Superior temporal gyrus (tissue), 1 donor: ENCODE measurements at regions not wholly inside any gene's neighbourhood (a gene's known extent, or its start where the extent isn't known, plus 50 kb on each side); places are given as distances from the start of the nearest gene placed in this dataset.

ENCODE experiments used
- DNase-seq: peaks from one replicate; pipeline ENCODE4 v3.0.0-alpha.2; 2016; ENCODE audit errors: extremely low spot score

DNA sequence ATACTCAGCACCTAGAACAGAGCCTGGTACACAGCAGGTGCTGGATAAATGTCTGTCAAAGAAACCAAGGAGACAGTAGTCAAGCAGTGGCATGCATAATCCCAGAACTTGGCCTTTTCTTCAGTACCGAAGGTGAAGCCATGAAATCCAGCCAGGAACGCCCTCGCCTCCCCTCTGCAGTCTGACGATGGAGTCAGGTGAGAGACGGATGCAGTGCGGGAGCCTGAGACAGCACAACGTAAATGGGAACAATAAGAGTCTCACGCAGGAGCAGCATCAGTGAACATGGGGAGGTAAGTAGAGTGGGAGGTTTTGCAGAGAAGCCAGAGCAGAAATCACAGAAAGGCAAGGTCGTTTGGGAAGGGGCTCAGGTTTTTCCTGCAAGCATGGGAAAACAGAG, 389.3 kb upstream of the MYT1L start:
- DNase-seq, result no peak

DNA sequence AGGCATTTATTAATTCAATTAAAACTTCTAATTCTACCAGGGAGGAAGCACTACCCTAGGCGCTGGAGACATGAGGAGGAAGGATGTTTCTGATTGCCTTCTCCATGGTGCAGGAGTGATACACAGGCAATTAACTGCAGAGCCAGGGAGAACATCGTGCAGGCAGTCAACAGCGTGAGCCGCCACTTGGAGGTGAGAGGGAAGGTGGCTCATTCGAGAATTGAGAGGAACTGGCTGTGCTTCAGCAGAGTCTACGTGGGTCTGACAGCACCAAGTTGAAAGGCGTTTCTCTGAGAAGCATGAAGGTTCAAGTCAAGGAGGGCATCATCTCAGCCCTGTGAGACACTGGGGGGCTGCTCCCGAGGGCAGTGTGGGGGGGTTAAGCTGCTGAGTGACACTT, 388.7 kb upstream of the MYT1L start:
- DNase-seq, result no peak

DNA sequence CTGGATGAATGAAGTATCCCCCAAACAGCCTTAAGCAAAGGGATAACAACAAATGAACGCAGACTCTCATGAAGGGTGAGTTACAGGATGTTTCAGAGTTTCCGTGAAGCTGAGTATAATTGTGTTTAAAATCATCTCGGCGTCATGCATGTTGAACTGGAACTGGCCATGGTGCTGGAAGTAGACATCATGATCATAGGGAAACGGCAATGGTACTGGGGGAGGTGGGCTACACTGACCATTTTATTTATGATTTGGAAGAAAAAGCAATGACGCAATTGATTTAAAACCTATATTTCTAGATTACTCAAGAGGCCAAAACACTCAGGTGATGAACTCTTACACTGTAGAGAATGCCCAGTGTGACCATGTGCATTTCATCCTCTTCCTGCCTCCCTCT, 387.9 kb upstream of the MYT1L start:
- DNase-seq, result no peak

DNA sequence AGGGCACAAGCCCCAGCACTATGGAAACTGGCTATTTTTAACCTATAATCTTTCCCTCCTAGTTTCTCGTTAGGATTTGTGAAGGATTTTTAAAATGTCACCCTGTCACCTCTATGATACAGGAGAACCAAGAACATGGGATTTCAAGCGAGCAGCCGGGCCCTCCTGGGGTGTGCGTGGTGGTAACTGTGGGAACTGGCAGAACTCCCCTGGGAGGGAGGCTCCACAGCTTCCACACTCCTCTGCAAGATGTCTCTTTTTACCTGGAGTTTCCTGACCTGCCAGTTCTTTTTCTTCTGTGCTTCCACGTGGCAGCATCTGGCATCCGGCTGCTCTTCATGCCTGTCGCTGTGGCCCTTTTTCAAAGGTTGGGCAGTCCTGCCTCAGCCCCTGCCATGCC, 386.3 kb upstream of the MYT1L start:
- no peak for DNase-seq

DNA sequence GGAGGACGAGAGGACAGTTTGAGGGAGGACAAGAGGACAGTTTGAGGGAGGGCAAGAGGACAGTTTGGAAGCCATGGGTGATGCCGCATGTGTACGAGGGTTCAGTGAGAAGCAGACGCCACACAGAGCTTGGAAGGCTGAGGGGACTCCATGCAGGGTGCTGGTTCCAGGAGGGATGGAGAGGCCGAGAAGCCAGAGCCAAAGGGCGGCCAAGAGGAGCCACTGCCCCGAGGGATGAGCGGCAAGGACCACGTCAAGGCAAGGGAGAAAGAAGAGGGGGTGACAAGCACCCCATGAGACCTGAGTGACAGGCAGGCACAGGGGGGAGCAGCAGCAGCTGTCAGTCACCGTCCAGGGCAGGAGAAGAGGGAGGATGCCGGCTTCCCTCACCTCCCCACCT, 385.7 kb upstream of the MYT1L start:
- no peak for DNase-seq

DNA sequence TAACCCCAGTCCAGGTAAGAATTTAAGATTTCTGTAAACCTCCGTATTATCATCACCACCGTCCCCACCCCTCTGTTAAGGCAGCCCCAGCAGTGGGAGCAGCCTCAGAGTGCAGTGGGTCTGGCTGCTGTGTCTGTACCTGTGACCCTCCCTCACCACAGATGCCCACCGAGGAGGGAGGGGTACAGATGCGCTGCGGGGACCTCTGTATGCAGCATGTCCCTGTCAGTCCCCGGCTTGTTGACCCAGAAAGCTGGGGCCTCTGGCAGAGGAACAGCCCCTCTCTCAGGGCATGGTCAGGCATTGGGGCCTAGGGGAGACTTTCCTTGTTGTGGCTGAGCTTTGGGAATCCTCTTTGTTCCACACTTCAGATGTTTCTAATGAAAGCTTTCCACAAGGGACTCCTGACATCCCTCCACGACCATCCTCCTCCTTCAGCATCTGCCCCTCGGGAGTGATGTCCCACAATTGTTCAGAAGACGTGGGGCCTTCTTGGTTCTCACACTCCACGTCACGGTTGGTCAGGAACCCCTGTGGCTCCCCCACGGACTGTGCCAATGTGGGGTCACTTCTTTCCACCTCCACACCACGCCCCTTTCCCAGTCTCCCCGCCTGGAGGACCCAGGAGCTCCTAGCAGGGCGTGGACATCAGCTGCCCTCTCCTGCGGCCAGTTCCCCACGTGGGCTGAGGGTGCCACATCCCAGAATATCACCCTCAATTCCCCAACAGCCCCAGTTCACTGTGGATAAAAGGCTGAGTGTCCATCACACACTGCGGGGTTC, 384.2 kb upstream of the MYT1L start:
- no peak for DNase-seq

DNA sequence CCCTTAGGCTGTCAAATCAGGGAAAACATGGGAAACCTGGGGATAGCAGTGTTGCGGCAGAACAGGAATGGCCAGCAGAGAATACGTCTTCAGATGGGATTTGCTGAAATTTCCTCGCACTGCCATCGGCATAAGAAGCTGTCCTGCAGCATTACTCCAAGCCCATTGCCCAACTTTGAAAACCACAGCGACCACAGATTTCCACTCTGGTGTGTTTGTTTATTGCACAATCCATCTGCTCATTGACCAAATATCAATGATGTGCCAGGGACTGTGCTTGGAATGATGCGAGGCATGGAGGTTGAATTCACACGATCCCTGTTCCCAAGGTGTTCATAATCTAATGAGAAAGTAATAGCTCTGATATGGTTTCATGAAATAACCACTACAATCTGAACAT, 383.3 kb upstream of the MYT1L start:
- no peak for DNase-seq

DNA sequence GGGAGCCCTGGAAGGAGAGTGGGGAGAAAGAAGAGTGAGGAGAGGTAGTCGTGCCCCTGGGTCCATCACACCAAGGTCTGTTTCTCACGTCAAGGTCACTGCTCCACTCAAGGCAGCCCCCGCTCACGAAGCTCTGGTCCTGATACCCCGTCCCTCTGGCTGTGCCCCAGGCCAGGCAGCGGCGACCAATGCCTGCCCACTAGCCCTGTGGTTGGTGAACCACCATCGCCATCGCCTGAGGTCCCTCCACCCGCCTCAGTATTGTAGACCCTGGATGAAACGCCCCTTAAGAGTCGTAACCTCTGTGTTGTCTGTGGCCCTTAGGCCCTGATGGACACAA, 378.3 kb upstream of the MYT1L start:
- DNase-seq, result no peak

DNA sequence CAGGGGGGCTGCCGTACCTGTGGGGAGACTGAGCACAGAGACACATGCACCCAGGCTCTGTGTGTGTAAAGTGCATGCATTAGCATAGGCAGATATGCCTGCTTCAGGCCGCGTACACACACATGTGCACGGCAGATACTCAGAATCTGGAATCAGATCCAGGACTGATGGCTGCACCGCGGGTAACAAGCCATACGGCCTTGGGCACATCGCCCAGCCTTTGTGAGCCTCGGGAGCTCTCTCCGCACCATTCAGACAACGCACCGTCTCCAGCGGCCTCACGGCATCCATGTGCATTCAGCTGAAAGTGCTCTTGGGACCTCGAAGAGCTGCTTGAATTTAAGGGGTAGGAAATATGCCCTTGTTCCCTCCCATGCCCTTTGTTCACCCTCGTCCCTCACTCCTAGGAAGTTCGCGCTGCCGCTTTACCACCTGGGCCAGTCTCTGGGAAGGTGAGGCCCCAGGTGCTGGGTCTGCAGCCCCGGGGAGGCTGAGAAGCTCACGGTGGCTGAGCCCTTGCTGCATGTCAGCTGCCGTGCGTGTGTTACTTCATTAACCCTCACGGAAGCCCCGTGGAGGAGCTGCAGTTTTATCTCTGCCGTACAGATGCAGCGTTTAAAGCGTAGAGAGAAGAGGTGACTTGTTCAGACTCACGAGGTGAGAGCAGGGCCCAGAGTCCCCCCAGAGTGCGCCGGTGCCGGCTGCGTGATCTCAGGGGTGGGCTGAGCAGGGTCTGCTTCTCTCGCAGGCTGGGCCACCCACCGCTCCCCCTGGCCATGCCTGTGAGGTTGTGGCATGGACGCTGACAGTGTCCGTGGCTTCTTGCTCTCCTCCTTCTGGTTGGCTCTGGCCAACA, 377.7 kb upstream of the MYT1L start:
- no peak for DNase-seq

DNA sequence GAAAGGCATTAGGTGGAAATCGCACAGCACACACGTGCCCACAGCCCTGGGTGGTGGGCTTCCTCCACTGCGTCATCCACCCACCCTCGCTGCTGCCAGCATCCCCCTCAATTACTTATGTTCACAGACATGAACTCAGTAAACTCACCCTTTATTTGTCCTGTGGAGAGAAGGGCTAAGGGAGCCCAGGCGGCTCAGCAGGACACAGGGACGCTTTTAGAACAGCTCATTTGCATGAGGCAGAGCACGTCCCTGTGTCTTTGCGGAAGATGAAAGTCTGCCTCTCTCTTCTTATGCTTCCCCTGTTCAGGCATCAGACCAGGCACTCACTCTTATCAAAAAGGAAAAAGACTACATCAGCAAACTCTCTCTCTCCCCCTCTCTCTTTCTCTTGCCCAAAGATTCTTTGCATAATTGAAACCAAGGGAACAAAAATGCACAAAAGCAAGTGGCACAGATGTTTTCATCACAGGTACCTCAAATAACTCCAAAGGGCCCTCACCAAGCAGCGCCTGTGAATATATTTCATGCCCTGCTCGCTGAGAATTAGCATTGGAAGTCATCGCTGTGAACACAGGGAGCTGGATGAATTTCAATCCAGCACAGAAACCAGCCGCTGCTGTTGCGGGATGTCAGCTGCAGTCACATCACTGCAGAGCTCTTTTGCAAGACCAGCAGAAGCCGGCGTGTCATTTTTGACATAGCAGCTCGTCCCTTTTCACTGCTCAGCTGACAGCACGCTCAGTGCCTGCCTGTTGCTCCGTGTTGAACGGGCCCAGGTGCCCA, 376.3 kb upstream of the MYT1L start:
- peak; percentile 63 for DNase-seq

DNA sequence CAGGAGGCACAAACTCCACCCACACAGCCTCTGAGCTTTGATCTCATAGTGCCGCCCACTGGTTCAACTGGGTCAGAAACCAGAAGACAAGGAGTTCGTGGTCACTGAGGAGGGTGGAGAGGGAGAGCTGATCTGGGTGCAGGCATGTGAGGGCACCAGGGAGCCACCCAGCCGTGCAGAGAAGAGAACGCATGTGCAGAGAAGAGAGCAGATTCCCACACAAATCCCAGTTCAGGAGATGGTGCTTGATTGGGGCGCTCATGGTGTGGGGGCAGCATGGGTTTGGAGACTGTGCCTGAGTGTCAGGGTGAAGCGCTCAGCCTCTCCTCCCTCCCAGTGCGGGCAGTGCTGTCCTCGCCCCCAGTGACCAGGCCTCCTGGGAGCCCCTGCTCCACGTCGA, 375.2 kb upstream of the MYT1L start:
- no peak for DNase-seq

DNA sequence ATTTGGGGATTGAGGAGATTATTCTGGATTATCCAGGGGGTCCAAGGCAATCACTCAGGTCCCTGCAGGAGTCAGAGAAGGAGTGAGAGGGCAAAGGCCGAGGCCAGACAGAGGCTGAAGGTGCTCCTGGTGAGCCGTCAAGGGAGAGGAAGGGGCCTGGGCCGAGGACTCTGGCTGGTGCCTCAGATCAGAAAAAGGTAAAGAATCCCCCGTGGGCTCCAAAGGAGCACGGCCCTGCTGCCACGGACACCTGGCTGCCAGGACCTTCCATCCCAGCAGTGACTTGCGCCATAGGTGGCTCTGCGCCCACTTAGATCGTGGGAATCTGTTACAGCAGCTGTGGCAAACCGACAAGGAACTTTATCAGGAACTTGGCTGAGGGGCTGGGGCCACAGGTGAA, 374.8 kb upstream of the MYT1L start:
- no peak for DNase-seq

DNA sequence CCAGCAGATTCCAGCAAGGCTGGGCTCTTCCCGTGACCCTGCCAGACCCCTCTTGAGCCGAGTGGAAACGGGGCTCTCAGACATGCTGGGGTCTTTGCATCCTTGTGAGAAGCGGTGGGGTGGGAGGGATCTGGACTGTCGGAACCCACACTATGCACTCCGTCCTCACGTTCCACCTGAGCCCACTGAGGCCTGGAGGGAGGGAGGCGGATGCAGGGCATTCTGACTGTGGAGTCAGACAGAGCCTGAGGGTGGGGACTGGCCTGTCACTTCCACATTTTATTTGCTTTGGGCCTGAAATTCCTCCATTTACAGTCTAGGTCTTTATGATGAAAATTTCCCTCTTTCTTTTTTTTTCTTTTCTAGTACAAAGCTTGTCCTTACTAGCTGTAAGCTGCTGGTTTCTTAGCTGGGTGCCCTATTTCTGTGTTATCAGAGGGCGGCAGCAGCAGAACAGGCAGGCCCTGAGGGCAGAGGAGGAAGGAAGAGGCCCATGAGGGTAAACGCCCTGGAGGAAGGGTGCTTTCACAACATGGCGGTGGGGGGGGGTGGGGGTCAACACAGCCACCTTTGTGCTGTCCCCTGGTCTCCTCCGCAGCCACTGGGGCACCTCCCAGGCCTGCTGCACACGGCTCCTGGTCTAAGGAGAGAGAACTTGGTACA, 373.5 kb upstream of the MYT1L start:
- no peak for DNase-seq

DNA sequence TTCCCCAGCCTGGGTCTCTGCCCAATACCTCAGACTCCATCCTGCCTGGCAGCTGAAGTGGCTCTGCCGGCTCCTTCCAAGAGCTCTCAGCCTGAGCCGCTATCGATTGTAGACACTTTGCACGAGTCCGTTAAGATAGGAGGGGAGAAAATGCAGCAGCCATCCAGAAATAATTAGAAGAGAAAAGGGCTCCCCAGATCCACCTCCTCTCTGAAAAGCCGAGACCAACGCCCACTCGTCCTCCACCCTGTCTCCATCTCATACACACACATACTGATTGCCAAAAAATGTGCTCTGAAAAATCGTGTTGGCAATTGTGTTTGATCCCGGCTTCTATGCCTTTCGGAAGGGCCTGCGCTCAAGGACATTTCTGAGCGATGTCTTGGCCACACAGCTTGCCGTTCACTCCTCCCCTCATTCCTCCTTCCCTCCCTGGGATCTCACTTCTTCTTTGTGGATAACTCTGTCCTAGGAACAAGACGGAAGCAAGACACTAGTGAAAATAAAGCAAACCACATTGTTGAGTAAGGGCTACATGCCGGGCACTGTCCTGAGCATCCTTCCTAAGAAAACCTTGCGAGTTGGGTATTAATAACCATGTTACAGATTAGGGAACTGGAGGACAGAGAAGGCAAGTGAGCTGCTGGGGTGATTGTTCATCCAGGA, 372.8 kb upstream of the MYT1L start:
- DNase-seq, result no peak

DNA sequence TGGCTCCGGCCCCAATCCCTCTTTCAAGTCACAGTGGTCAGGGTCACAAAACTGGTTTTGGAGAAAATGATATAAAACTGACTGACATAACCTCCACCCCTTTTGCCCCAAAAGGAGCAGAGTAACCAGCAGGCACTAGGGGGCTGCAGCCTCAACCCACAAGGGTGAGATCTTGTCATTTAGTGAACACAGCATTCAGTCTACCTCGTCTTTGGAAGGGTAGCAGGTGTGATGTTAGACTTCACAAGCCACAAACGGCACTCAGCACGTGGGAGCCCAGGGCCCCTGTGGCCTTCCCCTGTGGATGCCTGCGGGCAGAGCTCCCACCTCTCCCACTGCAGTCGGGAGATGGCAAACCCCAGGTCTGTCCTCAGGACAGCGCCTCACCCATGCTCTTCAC, 372.1 kb upstream of the MYT1L start:
- DNase-seq, result no peak

DNA sequence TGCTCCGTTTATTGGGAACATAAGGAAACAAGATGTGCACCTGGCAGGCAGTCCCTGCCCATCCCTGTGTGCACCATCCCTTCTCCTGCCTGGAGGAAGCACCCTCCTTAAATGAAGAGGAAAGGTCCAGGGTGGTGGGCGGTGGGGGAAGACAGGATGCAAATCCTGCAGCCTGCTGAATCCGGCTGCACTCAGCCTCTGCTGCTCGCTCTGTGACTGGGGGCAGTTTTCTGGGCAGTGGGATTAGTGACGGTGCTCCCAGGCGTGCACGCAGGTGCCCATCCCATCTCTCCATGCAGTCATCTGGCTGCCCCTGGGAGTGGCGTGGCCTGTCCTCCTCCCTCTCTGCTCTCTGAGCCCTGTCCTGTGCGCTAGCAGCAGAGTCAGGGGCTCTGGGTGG, 371.3 kb upstream of the MYT1L start:
- DNase-seq, result no peak

DNA sequence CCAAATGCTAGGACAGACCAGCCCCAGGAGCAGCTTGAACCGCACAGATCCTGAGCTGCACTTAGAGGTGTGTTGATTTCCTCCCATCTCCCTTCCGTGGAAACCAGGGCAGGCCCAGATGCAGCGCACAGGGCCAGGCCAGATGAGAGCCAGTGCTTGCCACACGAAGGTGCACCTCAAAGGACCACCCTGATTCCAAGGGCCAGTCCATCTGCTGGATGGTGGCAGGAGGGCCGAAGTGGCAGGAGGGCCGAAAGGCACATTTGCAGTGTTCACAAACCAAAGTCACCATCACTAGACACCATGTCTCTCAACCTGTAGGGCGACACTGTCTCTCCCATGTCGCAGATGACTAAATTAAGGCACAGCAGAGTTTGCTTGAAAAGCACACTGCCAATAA, 370.7 kb upstream of the MYT1L start:
- no peak for DNase-seq

DNA sequence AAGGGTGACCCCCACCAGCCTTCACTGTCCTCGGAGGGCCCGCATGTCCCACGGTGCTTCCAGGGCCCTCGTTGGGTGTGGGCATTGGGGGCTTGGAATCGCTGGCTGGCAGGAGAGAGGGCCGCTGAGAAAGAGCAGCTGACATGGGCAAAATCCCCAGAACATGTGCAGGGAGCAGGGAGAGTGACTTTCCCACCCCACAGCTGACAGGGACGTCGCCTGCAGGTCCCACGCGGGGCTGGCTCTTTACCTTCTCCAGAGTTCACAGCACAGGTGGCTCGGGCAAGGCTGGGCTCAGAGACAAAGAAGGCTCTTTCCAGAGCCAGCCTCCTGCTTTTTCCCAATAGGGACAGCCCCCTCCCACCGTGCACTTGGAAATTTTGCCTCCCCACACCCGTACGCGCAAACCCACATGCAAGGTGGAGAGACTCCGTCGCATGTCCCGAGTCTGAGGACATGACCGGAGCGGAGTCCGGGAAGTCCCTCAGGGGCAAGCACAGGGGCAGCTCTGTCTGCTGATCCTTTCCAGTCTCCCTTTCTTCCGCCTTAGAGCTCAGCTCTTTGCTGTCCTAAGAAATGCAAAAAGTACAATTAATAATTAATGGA, 370.2 kb upstream of the MYT1L start:
- DNase-seq, result no peak

DNA sequence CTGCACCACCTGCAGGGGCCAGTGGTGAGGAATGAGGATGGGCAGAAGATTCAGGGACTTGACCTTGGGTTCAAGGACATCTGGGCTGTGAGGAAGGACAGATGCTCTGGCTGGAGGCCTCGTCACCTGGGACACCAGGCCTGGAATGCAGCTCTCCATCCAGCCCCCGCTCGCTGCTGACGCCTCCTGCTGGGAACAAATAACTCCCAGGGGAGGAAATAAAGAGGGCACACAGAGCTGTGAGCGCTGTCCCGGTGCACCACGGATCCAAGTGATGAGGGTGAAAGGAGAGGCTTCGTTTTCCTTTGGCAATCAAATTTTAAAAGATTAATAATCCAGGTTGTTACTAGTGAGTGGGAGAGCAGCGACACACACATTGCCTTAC, 368.0 kb upstream of the MYT1L start:
- no peak for DNase-seq

DNA sequence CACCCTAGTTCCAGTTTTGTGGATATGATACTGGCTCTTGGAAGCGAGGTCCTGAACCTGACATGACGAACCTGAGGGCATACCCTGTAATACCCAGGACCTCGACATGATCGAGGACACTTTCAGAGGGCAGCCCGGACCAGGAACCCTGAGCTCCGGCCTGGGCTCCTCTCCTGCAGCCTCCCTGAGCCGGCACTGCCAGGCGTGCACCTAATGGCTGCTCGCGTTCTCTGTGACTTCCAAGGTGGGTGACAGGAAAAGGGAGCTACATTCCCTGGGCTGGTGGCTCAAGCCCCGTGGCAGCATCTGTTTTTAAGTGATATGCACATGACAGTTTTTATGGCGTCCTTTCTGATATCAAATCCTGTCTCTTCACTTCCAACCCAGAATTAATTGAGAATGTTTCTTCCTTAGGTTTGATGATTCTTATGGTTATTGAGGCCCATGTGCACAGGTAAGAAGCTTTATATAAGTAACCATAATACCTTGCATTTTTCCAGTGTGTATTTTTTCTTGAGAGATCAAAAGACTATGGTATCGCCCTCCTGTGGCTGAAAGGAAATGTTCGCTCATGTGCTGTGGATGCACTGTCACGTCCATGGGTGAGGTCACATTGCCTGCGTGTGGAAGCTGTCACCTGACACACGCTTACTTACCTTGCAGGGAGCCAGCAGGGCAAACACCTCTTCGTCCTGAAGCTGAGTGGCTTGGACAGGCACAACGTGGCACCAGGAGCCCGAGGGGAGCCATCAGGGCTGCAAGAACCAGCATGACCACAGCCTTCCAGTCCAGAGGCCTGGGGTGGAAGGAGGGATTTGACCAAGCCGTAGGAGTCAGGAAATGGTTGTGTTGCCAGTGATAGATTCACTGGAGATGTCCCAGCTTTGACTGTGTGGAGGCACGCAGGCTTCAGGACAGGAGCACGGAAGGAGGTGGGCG, 367.4 kb upstream of the MYT1L start:
- DNase-seq, result no peak
